Glomerular visceral epithelial cell (primary cell): ENCODE measurements at regions not wholly inside any gene's neighbourhood (a gene's known extent, or its start where the extent isn't known, plus 50 kb on each side); places are given as distances from the start of the nearest gene placed in this dataset.
"Not testable (repeated sequence)": the region's sequence is repeated elsewhere in the genome, so short reads cannot be mapped to it uniquely, and the experiment has no call there.

ENCODE experiments used
- DNase-seq: peaks from one replicate; pipeline ENCODE4 v3.0.0-alpha.2; 2016; ENCODE audit errors: extremely low spot score

DNA sequence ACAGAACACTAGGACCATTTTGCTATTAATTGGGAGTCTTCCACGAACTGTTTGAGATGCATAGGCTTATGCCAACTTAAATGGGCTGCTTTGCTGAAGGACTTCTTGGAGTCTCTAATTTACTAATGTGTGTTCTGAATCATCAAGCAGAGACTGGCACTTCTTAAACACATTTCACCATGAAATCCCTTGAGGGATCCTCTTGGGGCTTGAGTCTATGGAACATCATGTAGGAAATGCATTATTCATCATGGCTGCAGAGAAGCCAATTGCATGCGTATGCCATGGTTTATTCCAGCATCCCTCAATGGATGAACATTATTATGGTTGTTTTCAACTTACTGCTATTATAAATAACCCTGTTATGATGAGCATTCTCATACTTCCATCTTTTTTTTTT is 73.4 kb downstream of the FGD2 start:
- DNase-seq: no peak

DNA sequence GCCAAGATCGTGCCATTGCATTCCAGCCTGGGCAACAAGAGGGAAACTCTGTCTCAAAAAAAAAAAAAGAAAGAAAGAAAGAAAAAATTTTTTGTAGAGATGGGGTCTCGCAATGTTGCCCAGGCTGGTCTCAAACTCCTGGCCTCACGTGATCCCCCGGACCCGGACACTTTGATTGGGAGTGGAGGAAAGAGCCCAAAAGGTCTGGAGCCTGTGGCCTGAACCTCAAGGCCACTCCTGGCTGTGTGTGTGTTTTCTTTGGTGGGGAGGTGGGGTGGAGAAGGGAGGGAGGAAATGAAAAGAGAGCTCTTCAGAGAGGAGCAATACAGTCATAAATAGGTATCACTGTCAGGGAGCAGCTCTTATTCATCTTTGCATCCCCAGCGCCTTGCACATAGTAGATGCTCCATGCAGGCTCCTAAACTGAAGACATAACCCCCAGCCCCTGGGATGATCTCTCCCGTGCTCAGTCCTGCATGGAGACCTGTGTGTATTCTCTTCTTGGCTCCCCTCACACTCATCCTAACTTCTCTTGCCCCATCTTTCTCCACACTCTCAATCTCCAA is 75.7 kb downstream of the FGD2 start:
- no peak for DNase-seq

DNA sequence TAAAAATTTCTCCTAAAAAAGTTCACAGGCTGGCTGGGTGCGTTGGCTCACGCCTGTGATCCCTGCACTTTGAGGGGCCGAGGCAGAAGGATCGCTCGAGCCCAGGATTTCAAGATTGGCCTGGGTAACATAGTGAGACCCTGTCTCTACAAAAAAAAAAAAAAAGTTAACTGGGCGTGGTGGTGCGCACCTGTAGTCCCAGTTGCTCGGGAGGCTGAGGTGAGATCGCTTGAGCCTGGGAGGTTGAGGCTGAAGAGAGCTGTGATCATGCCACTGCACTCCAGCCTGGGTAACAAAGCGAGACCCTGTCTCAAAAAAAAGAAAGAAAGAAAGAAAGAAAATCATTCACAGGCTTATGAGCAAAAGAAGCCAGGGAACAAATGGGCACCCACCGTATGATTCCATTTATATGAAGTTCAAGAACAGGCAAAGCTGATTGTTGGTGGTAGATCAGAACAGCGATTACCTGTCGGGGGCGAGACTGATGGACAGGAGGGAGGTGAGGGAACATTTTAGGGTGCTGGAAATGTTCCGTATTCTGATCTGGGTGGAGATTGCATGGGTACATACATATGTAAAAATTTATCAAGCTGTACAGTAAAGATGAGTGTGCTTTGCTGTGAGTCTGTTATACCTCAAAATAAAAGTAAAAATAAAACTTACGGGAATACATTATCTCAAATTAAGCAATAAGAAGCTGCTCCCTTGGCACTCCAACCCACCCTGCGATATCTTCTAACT is 77.1 kb downstream of the FGD2 start:
- no peak for DNase-seq

DNA sequence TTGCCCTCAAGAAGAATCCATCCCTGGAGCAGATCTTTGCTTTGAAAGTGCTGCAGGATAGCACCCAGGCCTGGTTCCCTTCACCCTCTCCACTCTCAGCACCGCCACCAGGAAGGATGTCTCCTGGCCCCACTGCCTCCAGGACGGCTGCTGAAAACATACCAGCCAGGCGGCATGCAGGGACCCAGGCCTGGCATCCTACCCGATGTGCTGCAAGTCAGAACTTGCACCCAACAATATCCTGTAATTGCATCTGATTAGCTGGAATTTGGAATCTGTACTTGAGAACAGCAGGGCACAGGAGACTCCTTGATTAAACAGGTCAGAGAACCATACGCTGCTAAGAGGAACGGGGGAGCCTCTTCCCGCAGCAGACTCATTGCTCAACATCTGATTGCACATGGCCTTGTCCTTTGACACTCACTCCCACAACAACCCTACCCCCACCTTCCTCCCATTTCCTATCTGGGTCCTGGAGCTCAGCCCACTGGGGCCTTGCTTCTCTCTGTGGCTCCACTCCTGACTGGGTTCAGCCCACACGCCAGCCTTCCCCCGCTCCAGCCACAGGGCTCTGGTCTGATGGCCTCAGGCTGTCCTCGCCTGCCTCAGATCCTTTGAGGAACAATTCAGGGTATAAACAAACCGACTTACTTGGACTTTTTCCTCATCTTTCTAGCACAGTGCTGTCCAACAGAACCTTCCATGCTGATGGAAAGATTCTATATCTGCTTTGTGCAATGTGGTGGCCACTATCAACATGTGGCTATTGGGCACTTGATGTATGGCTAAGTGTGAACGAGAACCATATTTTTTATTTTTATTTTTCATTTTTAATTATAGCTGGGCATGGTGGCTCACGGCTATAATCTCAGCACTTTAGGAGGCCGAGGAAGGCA is 78.0 kb downstream of the FGD2 start:
- no peak for DNase-seq

DNA sequence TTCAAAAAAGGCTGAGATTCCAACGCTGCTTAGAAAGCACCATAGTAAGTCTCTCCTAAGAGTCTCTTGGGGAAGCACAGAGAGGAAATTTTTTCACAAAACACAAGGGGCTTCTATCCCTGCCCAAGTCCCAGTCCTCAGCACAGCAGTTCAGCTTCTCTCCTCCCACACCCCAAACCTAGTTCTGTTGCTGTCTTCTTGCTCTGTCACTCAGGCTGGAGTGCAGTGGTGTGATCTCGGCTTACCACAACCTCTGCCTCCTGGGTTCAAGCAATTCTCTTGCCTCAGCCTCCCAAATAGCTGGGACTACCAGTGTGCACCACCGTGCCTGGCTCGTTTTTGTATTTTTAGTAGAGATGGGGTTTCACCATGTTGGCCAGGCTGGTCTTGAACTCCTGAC is 79.2 kb downstream of the FGD2 start:
- not testable (repeated sequence) for DNase-seq

DNA sequence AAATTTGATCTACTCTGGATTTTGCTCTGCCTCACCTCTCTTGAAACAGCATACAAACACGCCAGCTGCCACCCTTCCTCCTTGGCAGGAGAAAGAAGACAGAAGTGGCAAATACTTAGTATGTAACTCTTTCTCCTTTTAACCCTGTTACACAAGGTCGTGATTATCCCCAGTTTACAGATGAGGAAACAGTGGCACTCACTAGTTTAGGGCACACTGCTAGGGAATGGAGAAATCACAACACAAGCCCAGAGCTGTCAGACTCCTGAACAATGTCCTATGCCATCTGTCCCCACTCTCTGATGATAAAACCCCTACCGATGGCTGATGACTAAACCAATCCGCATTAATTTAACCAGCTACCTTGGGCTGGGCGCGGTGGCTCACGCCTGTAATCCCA is 79.7 kb downstream of the FGD2 start:
- DNase-seq: no peak

DNA sequence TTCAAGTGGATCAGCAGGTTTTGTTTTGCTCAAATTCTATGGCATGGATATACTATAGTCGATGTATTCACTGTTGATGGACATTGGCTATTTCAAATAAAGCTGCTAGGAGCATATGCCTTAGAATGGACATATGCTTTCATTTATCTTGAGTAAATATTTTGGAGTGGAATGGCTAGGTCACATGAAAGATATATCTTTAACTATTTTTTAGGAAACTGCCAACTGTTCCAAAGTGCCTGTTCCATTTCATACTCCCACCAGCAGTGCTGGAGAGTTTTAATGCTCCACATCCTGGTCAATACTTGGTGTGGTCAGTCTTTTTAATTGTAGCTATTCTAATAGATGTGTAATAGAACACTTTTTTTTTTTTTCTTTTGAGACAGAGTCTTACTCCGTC is 81.1 kb upstream of the PIM1 start:
- DNase-seq: no peak

DNA sequence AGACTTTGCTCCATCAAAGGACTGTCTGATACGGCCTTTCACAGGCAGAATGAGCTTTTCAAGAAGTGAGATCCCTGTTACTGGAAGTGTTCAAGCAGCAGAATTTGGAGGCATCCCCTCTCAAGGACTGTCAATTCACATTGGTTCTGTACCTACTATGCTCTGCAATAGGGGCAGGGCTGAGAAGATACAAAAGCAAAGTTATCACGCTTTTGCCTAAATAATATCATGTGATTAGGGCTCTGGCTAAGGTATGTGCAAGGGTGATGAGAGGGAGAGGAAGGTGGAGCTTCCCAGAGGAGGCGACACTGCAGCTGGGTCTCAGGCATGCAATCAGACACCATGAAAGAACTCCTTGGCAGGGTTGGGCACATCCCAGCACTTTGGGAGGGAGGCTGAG is 80.2 kb upstream of the PIM1 start:
- no peak for DNase-seq

DNA sequence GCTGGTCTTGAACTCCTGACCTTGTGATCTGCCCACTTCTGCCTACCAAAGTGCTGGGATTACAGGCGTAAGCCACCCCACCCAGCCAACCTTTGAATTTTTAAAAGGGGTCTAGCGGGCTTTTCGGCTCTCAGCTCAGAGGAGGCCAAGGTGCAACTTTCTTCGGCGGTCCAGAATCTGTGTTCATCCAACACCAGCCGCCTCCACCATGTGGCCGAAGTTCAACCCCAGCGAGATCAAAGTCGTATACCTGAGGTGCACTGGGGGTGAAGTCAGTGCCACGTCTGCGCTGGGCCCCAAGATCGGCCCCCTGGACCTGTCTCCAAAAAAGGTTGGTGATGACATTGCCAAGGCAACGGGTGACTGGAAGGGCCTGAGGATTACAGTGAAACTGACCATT is 78.8 kb upstream of the PIM1 start:
- DNase-seq: not testable (repeated sequence)

DNA sequence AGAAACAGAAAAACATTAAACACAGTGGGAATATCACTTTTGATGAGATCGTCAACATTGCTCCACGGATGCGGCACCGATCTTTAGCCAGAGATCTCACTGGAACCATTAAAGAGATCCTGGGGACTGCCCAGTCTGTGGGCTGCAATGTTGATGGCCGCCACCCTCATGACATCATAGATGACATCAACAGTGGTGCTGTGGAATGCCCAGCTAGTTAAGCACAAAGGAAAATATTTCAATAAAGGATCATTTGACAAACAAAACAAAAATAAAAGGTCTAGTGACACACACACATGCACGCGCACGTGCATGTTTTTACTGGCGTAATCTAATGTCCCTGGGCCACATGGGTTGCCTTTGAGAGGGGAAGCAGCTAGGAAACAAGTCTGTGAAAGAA is 78.4 kb upstream of the PIM1 start:
- DNase-seq: not testable (repeated sequence)

DNA sequence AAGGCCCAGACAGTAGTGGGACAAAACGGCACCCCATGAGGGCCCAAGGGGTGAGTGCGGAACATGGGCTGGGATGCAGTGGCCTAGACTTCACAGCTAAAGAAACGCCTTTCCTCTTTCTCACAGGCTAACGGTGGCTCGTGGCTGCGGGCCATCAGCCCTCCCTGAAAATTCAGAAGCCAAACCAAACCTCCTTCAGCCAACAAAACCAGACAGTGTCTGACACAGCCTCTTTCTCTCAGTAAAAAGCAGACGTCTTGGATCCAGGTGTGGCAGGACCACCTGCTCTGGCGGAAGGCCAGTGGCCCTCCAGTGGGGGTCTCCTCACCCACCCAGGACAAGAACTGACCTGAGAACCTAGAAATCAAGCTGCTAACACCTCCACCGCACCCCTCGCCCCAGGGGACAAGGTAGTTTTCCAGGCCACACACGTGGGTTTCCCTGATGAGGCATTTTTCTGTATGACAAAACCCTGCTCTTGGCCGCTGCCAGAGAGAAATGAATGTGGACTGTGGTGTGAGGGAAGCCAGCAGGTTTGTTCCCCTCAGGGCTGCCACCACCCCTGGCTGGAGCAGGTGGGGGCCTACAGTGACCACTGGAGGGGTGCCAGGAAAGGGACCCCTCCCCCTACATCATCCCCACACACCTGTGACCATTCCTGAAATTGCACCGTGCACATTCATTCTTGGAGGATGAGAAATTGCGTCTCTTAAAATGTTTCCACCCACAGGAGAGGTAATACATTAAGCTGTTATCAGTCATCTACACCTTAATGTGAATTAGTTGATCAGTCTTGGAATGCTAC is 76.8 kb upstream of the PIM1 start:
- no peak for DNase-seq

DNA sequence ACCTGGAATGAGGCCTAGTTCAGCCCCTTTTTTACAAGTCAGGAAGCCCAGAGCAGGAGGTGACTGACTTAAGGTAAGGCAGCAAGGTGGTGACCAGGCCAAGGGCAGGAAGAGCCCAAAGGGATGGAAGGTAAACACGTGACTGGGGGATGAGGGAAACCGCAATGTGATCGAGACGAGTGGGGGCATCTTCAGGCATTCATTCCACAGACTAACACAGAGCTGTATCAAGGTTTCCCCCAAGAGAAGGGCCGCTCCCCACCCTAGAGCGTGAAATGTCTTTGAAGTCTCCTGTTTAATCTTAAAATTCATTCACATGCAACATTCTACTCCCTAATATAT is 76.3 kb upstream of the PIM1 start:
- DNase-seq: no peak

DNA sequence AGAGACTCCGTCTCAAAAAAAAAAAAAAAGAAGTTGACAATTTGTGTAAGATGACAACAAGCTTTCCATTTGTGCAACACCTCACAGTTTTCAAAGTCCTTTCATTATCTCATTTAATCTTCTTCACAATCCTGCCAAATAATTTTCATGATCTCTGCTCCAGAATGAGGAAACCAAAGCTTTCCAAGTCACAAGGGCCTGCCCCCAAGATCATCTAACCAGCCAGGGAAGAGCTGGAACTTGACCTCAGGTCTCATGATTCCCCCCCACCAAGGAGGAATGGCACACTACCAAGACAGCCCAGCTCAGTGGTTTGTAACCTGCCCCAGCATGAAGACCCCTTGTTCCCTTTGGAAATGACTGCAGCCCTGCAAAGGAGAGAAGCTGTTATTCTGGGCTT is 74.0 kb upstream of the PIM1 start:
- DNase-seq: no peak

DNA sequence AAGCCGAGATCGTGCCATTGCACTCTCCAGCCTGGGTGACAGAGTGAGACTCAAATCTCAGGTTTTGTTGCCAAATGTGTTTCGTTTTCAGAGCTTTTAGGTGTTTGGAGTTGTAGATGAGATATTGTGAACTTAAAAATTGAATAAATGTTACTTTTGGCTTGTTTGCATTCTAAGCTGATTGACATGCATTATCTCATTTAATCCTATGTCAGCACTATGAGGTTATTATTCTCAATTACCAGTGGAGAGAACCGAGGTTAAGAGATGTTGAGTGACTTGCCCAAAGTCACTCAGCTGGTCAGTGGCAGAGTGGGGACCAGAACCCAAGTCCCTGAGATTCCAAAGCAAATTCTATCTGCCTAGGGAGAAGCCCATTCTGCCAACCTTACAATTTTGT is 72.6 kb upstream of the PIM1 start:
- no peak for DNase-seq

DNA sequence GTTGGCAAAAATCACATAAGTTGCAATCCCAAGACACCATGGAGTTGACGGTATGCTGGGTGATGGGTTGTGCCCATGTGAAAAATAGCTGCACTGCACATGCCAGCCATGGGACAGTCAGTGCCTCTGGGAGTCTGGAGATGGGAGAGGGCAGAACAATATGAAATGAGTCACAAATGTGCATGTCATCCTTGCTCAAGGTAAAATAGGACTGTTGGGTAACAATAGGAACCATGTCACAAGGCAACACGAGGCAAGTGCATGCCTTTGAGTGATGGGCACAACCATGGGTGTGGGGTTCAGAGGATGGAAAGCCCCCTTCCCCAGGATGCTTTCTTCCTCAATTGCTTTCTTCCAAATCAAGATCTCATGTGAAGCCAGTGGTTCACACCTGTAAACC is 70.5 kb upstream of the PIM1 start:
- no peak for DNase-seq

DNA sequence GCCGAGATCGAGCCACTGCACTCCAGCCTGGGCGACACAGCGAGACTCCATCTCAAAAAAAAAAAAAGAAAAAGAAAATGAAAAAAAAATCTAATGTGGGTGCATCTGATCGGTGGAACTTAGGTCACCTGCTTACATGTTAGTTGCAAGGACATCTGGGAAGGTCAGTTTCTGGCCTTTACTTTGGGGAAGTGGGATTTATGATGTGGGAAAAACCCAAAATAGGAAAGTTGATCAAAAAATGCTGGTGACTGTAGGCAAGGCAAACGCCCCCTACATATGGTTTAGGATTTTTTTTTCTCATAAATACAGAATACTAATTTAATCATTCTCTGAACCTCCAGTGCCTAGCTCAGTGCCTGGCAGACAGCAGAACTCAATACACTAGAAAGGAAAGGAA is 69.2 kb upstream of the PIM1 start:
- no peak for DNase-seq

DNA sequence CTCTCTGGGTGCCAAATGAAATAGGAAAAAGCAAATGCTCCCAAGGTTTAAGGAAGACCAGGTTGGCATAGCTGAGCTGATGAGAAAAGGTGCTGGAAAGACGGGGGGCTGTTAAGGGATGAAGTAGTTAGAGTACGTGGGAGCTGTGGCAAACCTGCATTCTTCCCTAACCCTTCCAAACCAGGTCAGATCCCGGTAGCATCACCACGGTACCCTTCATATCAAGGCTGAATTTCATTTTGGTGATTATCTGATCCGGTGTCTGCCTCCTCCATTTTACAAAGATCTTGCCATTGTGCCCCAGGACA is 68.0 kb upstream of the PIM1 start:
- DNase-seq: no peak

DNA sequence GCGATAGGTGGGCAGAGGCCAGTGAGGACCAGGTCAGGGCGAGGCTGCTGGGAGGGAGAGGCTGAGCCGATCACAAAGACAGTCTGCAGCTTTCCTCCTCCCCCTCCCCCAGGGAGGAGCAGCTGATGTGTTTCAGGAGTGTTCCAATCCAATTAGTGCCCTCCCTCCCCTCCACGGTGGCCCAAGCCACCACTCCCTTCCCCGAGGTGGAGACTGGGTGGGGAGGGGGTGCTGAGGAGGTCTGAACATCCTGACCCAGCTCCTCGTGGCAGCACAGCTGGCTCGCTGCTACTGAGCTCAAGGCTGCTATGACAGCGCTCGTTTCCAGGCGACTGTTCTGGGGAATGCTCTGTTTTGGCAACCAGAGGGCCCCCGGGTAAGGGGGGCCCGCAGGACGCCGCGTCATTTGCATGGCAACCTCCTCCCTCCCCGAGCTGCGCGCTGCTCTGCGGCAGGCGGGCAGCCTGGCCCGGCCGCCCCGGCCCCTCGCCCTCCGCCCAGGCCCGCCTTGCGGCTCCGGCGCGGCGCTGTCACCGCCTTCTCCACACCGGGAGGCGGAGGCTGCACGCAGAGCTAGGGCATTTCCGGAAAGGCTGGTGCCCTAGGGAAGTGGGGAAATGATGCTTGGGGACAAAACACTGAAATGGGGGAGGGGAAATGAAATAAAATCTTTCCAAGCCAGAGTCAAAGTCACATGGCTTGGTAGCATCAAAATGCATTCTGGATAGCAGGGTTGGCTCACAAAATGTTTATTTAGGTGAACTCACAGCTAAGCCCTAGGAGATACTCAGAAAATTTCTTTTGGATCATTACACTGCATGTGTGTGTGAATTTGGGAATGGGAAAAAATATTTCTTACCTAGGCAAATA is 67.4 kb upstream of the PIM1 start:
- DNase-seq: peak; percentile 92

DNA sequence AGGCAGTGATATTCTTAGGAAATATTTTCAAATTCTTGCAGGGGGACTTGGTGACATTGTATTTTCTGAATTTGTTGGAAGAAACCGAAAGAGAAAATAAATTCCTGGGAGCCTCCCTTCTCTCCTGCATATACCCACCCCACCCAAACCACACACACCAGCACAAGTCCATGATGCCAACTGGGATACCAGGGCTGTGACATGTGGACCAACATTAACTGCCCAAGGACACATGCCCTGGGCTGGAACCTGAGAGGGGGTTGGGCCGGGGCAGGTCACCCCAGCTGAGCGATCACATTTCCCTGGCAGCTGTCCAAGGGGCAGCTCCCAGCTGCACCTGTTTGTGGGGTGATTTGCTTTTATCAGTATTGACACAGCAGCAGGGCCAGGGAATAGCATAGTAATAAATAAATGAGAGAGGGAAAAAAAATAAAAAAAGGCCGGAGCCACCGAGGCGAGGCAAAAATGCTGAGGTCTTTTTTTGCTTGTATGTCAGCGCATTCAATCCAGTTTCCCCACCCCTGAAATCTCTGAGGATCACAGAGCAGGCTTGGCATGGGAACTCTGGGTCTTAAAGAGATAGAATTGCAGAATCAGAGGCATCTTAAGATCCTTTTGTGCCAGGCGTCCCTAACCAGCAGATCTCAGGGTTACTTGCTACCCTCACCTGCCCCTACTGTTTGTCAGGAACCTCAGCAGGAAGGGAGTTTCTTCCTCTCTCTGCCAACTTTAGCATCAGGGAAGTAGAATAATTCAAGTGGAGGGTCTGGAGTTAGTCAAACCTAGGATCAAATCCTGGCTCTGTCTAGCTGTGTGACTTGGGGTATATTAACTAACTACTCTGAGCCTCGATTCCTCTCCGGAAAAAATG is 66.5 kb upstream of the PIM1 start:
- DNase-seq: peak; percentile 72

DNA sequence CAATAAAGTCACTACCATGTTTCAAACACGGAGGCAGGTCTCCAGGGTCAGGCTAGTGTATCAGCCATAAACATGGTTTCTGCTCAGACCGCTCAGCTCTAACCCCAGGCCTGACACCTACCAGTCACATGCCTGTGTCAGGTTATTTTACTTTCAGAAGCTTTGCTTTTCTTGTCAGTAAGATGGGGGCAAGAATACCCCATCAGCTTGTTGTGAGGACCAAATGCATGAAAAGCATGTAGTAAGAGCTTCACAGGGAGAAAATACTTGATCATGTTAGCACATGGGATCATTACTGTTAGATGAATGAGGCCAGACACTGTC is 65.2 kb upstream of the PIM1 start:
- no peak for DNase-seq
